ENCODE measurements at regions not wholly inside any gene's neighbourhood (a gene's known extent, or its start where the extent isn't known, plus 50 kb on each side); places are given as distances from the start of the nearest gene placed in this dataset.
"Not testable (repeated sequence)": the region's sequence is repeated elsewhere in the genome, so short reads cannot be mapped to it uniquely, and the experiment has no call there.

GRCh38 chr13:50286324-50286723 is 271.1 kb downstream of the KCNRG start:
- no peak for ATAC-seq
- TF ChIP-seq ZNF565 (CRISPR knock-in tag; conservative IDR thresholded peaks at IDR 0.05; ENCODE audit: low read depth), result no peak
- no peak for TF ChIP-seq TOX (CRISPR knock-in tag; IDR thresholded peaks at IDR 0.05; ENCODE audit: borderline replicate concordance)
- TF ChIP-seq ZFP30 (CRISPR knock-in tag; IDR thresholded peaks at IDR 0.05), result no peak
- no peak for TF ChIP-seq PPARA (CRISPR knock-in tag; IDR thresholded peaks at IDR 0.05; ENCODE audit: borderline replicate concordance)
- no peak for TF ChIP-seq GLIS3 (CRISPR knock-in tag; IDR thresholded peaks at IDR 0.05)
- no peak for TF ChIP-seq ZFP3 (CRISPR knock-in tag; IDR thresholded peaks at IDR 0.05)
- TF ChIP-seq ZC3H10 (CRISPR knock-in tag; IDR thresholded peaks at IDR 0.05), result no peak
- TF ChIP-seq ARNTL (CRISPR knock-in tag; IDR thresholded peaks at IDR 0.05; ENCODE audit: borderline replicate concordance, low read depth), result no peak
- TF ChIP-seq CSDC2 (CRISPR knock-in tag; IDR thresholded peaks at IDR 0.05), result no peak

GRCh38 chr13:50290186-50290585 is 274.9 kb downstream of the KCNRG start:
- TF ChIP-seq ZNF70 (CRISPR knock-in tag; IDR thresholded peaks at IDR 0.05) (no peak), TCF4 (CRISPR knock-in tag; IDR thresholded peaks at IDR 0.05; ENCODE audit: borderline replicate concordance) (no peak), PATZ1 (CRISPR knock-in tag; IDR thresholded peaks at IDR 0.05; ENCODE audit: borderline replicate concordance) (no peak), ISL1 (CRISPR knock-in tag; IDR thresholded peaks at IDR 0.05) (no peak), CSDC2 (CRISPR knock-in tag; IDR thresholded peaks at IDR 0.05) (no peak), RARB (CRISPR knock-in tag; IDR thresholded peaks at IDR 0.05) (no peak), ZNF8 (CRISPR knock-in tag; IDR thresholded peaks at IDR 0.05) (no peak), OSR1 (CRISPR knock-in tag; IDR thresholded peaks at IDR 0.05) (no peak)
- ATAC-seq, result no peak

- ATAC-seq, result no peak
- TF ChIP-seq TOX (CRISPR knock-in tag; IDR thresholded peaks at IDR 0.05; ENCODE audit: borderline replicate concordance) (no peak), ESRRG (CRISPR knock-in tag; IDR thresholded peaks at IDR 0.05) (no peak), RARB (CRISPR knock-in tag; IDR thresholded peaks at IDR 0.05) (no peak), ZC3H10 (CRISPR knock-in tag; IDR thresholded peaks at IDR 0.05) (no peak), TSHZ2 (CRISPR knock-in tag; IDR thresholded peaks at IDR 0.05) (no peak)
Observed at GRCh38 chr13:50291611-50292010, 276.4 kb downstream of the KCNRG start.

- no peak for TF ChIP-seq PATZ1 (CRISPR knock-in tag; IDR thresholded peaks at IDR 0.05; ENCODE audit: borderline replicate concordance)
- TF ChIP-seq OSR1 (CRISPR knock-in tag; IDR thresholded peaks at IDR 0.05), result no peak
- TF ChIP-seq POU6F1 (CRISPR knock-in tag; IDR thresholded peaks at IDR 0.05; ENCODE audit: borderline replicate concordance, low read depth), result no peak
- ATAC-seq, result no peak
Observed at GRCh38 chr13:50292081-50292480, 276.8 kb downstream of the KCNRG start.

GRCh38 chr13:50294425-50294824 is 279.2 kb downstream of the KCNRG start:
- not testable (repeated sequence) for ATAC-seq

Measured in SK-N-SH treated with all-trans-retinoic acid at 6 μM for 48 hours (cell line).